H1 (cell line): ENCODE measurements at regions not wholly inside any gene's neighbourhood (a gene's known extent, or its start where the extent isn't known, plus 50 kb on each side); places are given as distances from the start of the nearest gene placed in this dataset.

Source experiments
- CTCF ChIA-PET: fragments of 300-600 bp; sonication (Branson Sonifier 250); formaldehyde crosslinking; loops from one replicate; lab custom pipeline; 2021; ENCODE audit not compliant: partially characterized antibody; lab: Charles Lee
- POLR2A ChIA-PET: fragments of 300-600 bp; sonication (Branson Sonifier 250); formaldehyde crosslinking; loops from one replicate; lab custom pipeline; 2021; ENCODE audit warnings: inconsistent platforms; ENCODE audit not compliant: partially characterized antibody; lab: Charles Lee
- DNase-seq, 2 experiments: peaks; one replicate each; pipeline versions ENCODE4 v3.0.0 to v3.0.0-alpha.2; 2010 to 2022; ENCODE audit warnings: low spot score in 2 of 2, low read depth in 1 of 2, mixed read lengths in 1 of 2
- FAIRE-seq: peaks from 2 replicates; lab custom pipeline; 2011; peaks lifted over from hg19 to GRCh38; lab: Jason Lieb, UNC
- H2AFZ ChIP-seq: 2 replicates; pipeline ENCODE4 v1.8.1; 2012; ENCODE audit warnings: low read length, inconsistent platforms
- H2AK5ac ChIP-seq: 2 replicates; pipeline ENCODE4 v1.6.1; 2013; ENCODE audit warnings: low read depth, low read length
- H2BK120ac ChIP-seq: replicated peaks from 2 replicates; pipeline ENCODE3; 2013; ENCODE audit warnings: low read depth, low read length, inconsistent platforms
- H2BK12ac ChIP-seq: 2 replicates; pipeline ENCODE4 v1.6.1; 2013; ENCODE audit warnings: low read depth, low read length
- H2BK15ac ChIP-seq: 2 replicates; pipeline ENCODE4 v1.6.1; 2013; ENCODE audit warnings: low read length
- H2BK20ac ChIP-seq: 2 replicates; pipeline ENCODE4 v1.6.1; 2013; ENCODE audit warnings: low read length
- H2BK5ac ChIP-seq: 2 replicates; pipeline ENCODE4 v1.6.1; 2013; ENCODE audit warnings: low read depth, low read length
- H3K14ac ChIP-seq: 2 replicates; pipeline ENCODE4 v1.6.1; 2013; ENCODE audit warnings: inconsistent platforms; ENCODE audit not compliant: insufficient read length
- H3K18ac ChIP-seq: 2 replicates; pipeline ENCODE4 v1.6.1; 2013; ENCODE audit warnings: low read length; ENCODE audit errors: extremely low read depth
- H3K23ac ChIP-seq: 2 replicates; pipeline ENCODE4 v1.6.1; 2013; ENCODE audit warnings: inconsistent platforms; ENCODE audit not compliant: insufficient read length
- H3K23me2 ChIP-seq: 2 replicates; pipeline ENCODE4 v1.6.1; 2013; ENCODE audit warnings: low read depth, low read length
- H3K27ac ChIP-seq: 2 replicates; pipeline ENCODE4 v1.6.1; 2011; ENCODE audit warnings: low read depth, low read length, inconsistent platforms
- H3K27me3 ChIP-seq, 4 experiments: replicated peaks in 1 of 4; 1 replicate in 1 of 4; 2 replicates in 3 of 4; pipeline versions ENCODE4 v1.6.1 to v1.8.1; 2011 to 2013; ENCODE audit warnings: low read length in 3 of 4, mild to moderate bottlenecking in 3 of 4, inconsistent platforms in 2 of 4, mixed read lengths in 2 of 4, moderate library complexity in 1 of 4; ENCODE audit not compliant: control insufficient read depth in 3 of 4, insufficient read depth in 3 of 4; ENCODE audit errors: extremely low read depth in 1 of 4
- H3K36me3 ChIP-seq, 4 experiments: 2 replicates each; pipeline versions ENCODE4 v1.6.1 to v1.8.1; 2011 to 2013; ENCODE audit warnings: mild to moderate bottlenecking in 4 of 4, low read length in 3 of 4, moderate library complexity in 2 of 4, control low read depth in 1 of 4, inconsistent platforms in 1 of 4; ENCODE audit not compliant: insufficient read depth in 4 of 4, control insufficient read depth in 2 of 4
- H3K4ac ChIP-seq: replicated peaks from 2 replicates; pipeline ENCODE3; 2013; ENCODE audit warnings: low read length, low read depth, mixed read lengths, inconsistent platforms; ENCODE audit not compliant: insufficient read length
- H3K4me1 ChIP-seq, 4 experiments: replicated peaks in 1 of 4; 1 replicate in 1 of 4; 2 replicates in 3 of 4; pipeline versions ENCODE4 v1.6.1 to v1.8.1; 2011 to 2013; ENCODE audit warnings: low read length in 3 of 4, inconsistent platforms in 2 of 4, mixed read lengths in 1 of 4; ENCODE audit not compliant: insufficient read depth in 4 of 4, control insufficient read depth in 3 of 4
- H3K4me2 ChIP-seq, 2 experiments: 2 replicates each; pipeline versions ENCODE4 v1.6.1 to v1.8.1; 2011 to 2013; ENCODE audit warnings: low read depth in 2 of 2, low read length in 2 of 2, control low read depth in 1 of 2, inconsistent platforms in 1 of 2, mild to moderate bottlenecking in 1 of 2; ENCODE audit not compliant: insufficient read depth in 1 of 2
- H3K4me3 ChIP-seq, 4 experiments: fragments of 200-600, 300-600 bp in 1 of 4; sonication (generic), shearing (Covaris generic), sonication (Bioruptor Twin) in 1 of 4; 2 replicates each; pipeline versions ENCODE4 v1.5.1 to v1.8.1; 2011 to 2016; ENCODE audit warnings: low read length in 4 of 4, low read depth in 3 of 4, control low read depth in 2 of 4, inconsistent platforms in 2 of 4, mild to moderate bottlenecking in 2 of 4, mixed read lengths in 1 of 4, moderate library complexity in 1 of 4; ENCODE audit not compliant: insufficient read depth in 2 of 4; ENCODE audit errors: extremely low read depth in 1 of 4
- H3K56ac ChIP-seq: replicated peaks from 2 replicates; pipeline ENCODE3; 2013; ENCODE audit warnings: low read depth, mild to moderate bottlenecking, mixed read lengths, low read length, inconsistent platforms; ENCODE audit not compliant: insufficient read length
- H3K79me1 ChIP-seq: 2 replicates; pipeline ENCODE4 v1.6.1; 2013; ENCODE audit warnings: low read depth, low read length, control low read depth
- H3K79me2 ChIP-seq, 2 experiments: 2 replicates each; pipeline versions ENCODE4 v1.6.1 to v1.8.1; 2012 to 2013; ENCODE audit warnings: low read length in 2 of 2, mild to moderate bottlenecking in 2 of 2, inconsistent platforms in 1 of 2; ENCODE audit not compliant: insufficient read depth in 2 of 2, control insufficient read depth in 1 of 2
- H3K9ac ChIP-seq, 4 experiments: replicated peaks in 1 of 4; 1 replicate in 1 of 4; 2 replicates in 3 of 4; pipeline versions ENCODE4 v1.6.1 to v1.8.1; 2011 to 2013; ENCODE audit warnings: low read depth in 3 of 4, low read length in 3 of 4, control low read depth in 2 of 4, mild to moderate bottlenecking in 2 of 4, moderate library complexity in 2 of 4, inconsistent platforms in 1 of 4; ENCODE audit errors: extremely low read depth in 1 of 4
- H3K9me3 ChIP-seq, 2 experiments: 2 replicates each; pipeline versions ENCODE4 v1.6.1 to v1.8.1; 2012 to 2013; ENCODE audit warnings: mild to moderate bottlenecking in 2 of 2, moderate library complexity in 2 of 2, control low read depth in 1 of 2, inconsistent platforms in 1 of 2, low read depth in 1 of 2, low read length in 1 of 2, mixed read lengths in 1 of 2; ENCODE audit not compliant: insufficient read depth in 2 of 2
- H4K20me1 ChIP-seq, 2 experiments: replicated peaks in 1 of 2; 2 replicates each; pipeline versions ENCODE3 to v1.8.1; 2011 to 2013; ENCODE audit warnings: inconsistent platforms in 2 of 2, low read length in 2 of 2, mild to moderate bottlenecking in 1 of 2; ENCODE audit not compliant: insufficient read depth in 2 of 2, control insufficient read depth in 1 of 2
- H4K5ac ChIP-seq: 2 replicates; pipeline ENCODE4 v1.6.1; 2013; ENCODE audit warnings: low read length, low read depth, mixed read lengths, inconsistent platforms; ENCODE audit not compliant: insufficient read length
- H4K8ac ChIP-seq: 2 replicates; pipeline ENCODE4 v1.8.0; 2013; ENCODE audit warnings: mild to moderate bottlenecking, moderate library complexity, low read length, inconsistent platforms; ENCODE audit not compliant: insufficient read depth; ENCODE audit errors: extremely low read depth
- H4K91ac ChIP-seq: replicated peaks from 2 replicates; pipeline ENCODE3; 2013; ENCODE audit warnings: low read length, mixed read lengths, inconsistent platforms; ENCODE audit not compliant: insufficient read length
- BRCA1 ChIP-seq: IDR thresholded peaks from 2 replicates; pipeline ENCODE4 v1.6.1; 2012; ENCODE audit warnings: low read depth, low read length, improper control_type of control experiment
- CHD2 ChIP-seq: IDR thresholded peaks from 2 replicates; pipeline ENCODE4 v1.6.1; 2012; ENCODE audit warnings: low read length, improper control_type of control experiment
- CREB1 ChIP-seq: IDR thresholded peaks from 2 replicates; pipeline ENCODE4 v1.6.1; 2012; ENCODE audit warnings: inconsistent platforms
- CTBP2 ChIP-seq: IDR thresholded peaks from 2 replicates; pipeline ENCODE4 v1.7.0; 2011; ENCODE audit warnings: borderline replicate concordance, mild to moderate bottlenecking, moderate library complexity, mixed read lengths, low read length; ENCODE audit not compliant: insufficient read depth, insufficient read length
- CTCF ChIP-seq, 3 experiments: IDR thresholded peaks; 1 replicate in 2 of 3; 2 replicates in 1 of 3; pipeline versions ENCODE4 v1.5.1 to v1.6.1; 2011; ENCODE audit warnings: low read length in 3 of 3, mild to moderate bottlenecking in 3 of 3, inconsistent platforms in 2 of 3, low read depth in 1 of 3, moderate library complexity in 1 of 3; ENCODE audit not compliant: insufficient read depth in 1 of 3; ENCODE audit errors: control extremely low read depth in 1 of 3
- EGR1 ChIP-seq: IDR thresholded peaks from 2 replicates; pipeline ENCODE4 v1.6.1; 2011; ENCODE audit warnings: low read depth, low read length, borderline replicate concordance
- EZH2 ChIP-seq: fragments of 200-600 bp; sonication (generic); IDR thresholded peaks from 2 replicates; pipeline ENCODE4 v1.7.1; 2012; ENCODE audit warnings: low read depth, mild to moderate bottlenecking, moderate library complexity, low read length, inconsistent platforms; ENCODE audit not compliant: severe bottlenecking
- FOSL1 ChIP-seq: IDR thresholded peaks from 2 replicates; pipeline ENCODE4 v1.6.1; 2011; ENCODE audit warnings: mild to moderate bottlenecking, low read depth, low read length, moderate library complexity; ENCODE audit not compliant: insufficient read depth
- HDAC6 ChIP-seq: IDR thresholded peaks from one replicate; pipeline ENCODE4 v1.7.1; 2012; ENCODE audit warnings: low read depth, mild to moderate bottlenecking, inconsistent platforms, low read length, moderate library complexity
- JUND ChIP-seq: IDR thresholded peaks from 2 replicates; pipeline ENCODE4 v1.6.1; 2011; ENCODE audit warnings: mild to moderate bottlenecking, improper control_type of control experiment, low read length
- NANOG ChIP-seq: IDR thresholded peaks from 2 replicates; pipeline ENCODE4 v1.6.1; 2011; ENCODE audit warnings: low read length, low read depth, mild to moderate bottlenecking, inconsistent platforms; ENCODE audit not compliant: insufficient read depth, poor library complexity, severe bottlenecking
- SP2 ChIP-seq: IDR thresholded peaks from 2 replicates; pipeline ENCODE4 v1.6.1; 2012; ENCODE audit warnings: mild to moderate bottlenecking, low read length, inconsistent platforms
- TAF1 ChIP-seq: IDR thresholded peaks from 2 replicates; pipeline ENCODE4 v1.6.1; 2011; ENCODE audit warnings: mild to moderate bottlenecking, low read depth, low read length
- WGBS, 2 experiments: shearing (Covaris generic) in 1 of 2; methylation state at CpG; one replicate each; pipeline versions ENCODE4 v1.1.6 to v1.1.7; 2013 to 2015; ENCODE audit warnings: low lambda C conversion rate in 2 of 2, mixed read lengths in 2 of 2, inconsistent platforms in 1 of 2, low coverage in 1 of 2, missing lambda C conversion rate in 1 of 2; ENCODE audit not compliant: insufficient replicate concordance in 2 of 2, insufficient coverage in 1 of 2, insufficient read length in 1 of 2; ENCODE audit errors: extremely low coverage in 1 of 2, missing lambda C conversion rate in 1 of 2; 5-methylcytosine and 5-hydroxymethylcytosine counted together

GRCh38 chr6:100152201-100152600 lies 158.2 kb upstream of the MCHR2 start:
- no peak overlapping the region for H3K27ac ChIP-seq
- no peak overlapping the region for H4K5ac ChIP-seq
- H3K14ac ChIP-seq: no peak overlapping the region
- no peaks in the 10 kb centered on the region for H3K9me3 ChIP-seq
- H4K20me1 ChIP-seq: no peaks in the 10 kb centered on the region
- no peak overlapping the region for H4K8ac ChIP-seq
- no peaks in the 10 kb centered on the region for H3K79me1 ChIP-seq
- POLR2A ChIA-PET: no interaction called here
- no peak overlapping the region for H2BK20ac ChIP-seq
- H3K4me3 ChIP-seq: no peak overlapping the region
- no peak overlapping the region for H2BK15ac ChIP-seq
- no peak overlapping the region for H2BK120ac ChIP-seq
- no peaks in the 10 kb centered on the region for H3K36me3 ChIP-seq
- H3K4me1 ChIP-seq: no peaks in the 10 kb centered on the region
- H3K23ac ChIP-seq: no peak overlapping the region
- H3K9ac ChIP-seq: no peak overlapping the region
- no peak overlapping the region for H2BK5ac ChIP-seq
- no peak overlapping the region for H4K91ac ChIP-seq
- CTCF ChIA-PET: interaction anchor here (1.5 to 1.9 kb wide), 2 partner anchors 24 to 35 kb away, joined by 3 to 4 read pairs; no protein-coding TSS in a partner anchor
- H2AFZ ChIP-seq: no peak overlapping the region
- H3K79me2 ChIP-seq: no peaks in the 10 kb centered on the region
- no peak overlapping the region for H3K4ac ChIP-seq
- H3K56ac ChIP-seq: no peak overlapping the region
- no peak for FAIRE-seq
- 80% methylated on average over 1 of the region's 1 CpG; no CpG with 5 or more reads in 1 of the 2 experiments for WGBS, 2 experiments
- H3K4me2 ChIP-seq: no peak overlapping the region
- H3K27me3 ChIP-seq: no peaks in the 10 kb centered on the region
- no peaks in the 10 kb centered on the region for H3K23me2 ChIP-seq
- H2AK5ac ChIP-seq: no peak overlapping the region
- DNase-seq: no peak
- H2BK12ac ChIP-seq: no peak overlapping the region
- H3K18ac ChIP-seq: no peak overlapping the region
- TF ChIP-seq TAF1 (no peak), FOSL1 (no peak), CTBP2 (no peak), BRCA1 (no peak), SP2 (no peak), HDAC6 (no peak), NANOG (no peak), EGR1 (no peak), JUND (no peak), CTCF (IDR thresholded peaks at IDR 0.05; ENCODE audit: control extremely low read depth in 1 of 3, insufficient read depth in 1 of 3, low read depth in 1 of 3, low read length in 3 of 3) (no peak), CREB1 (no peak), CHD2 (no peak), EZH2 (no peak)
